A673 (cell line): ENCODE measurements at regions not wholly inside any gene's neighbourhood (a gene's known extent, or its start where the extent isn't known, plus 50 kb on each side); places are given as distances from the start of the nearest gene placed in this dataset.

ENCODE experiments used
- EZH2 ChIP-seq: fragments of 200-600 bp; sonication (generic); IDR thresholded peaks from 2 replicates; pipeline ENCODE4 v1.6.1; 2017; ENCODE audit warnings: borderline replicate concordance, low read depth, mild to moderate bottlenecking, mixed read lengths, antibody characterized with exemption, low read length; ENCODE audit not compliant: poor library complexity, severe bottlenecking
- TF ChIP-seq, protein P1 (sequence below): fragments of 300-800, 200-600 bp; sonication (generic); conservative IDR thresholded peaks from 2 replicates; pipeline ENCODE4 v1.5.1; 2017; ENCODE audit warnings: low read depth, mild to moderate bottlenecking, antibody characterized with exemption, low read length, moderate library complexity, mixed read lengths

DNA sequence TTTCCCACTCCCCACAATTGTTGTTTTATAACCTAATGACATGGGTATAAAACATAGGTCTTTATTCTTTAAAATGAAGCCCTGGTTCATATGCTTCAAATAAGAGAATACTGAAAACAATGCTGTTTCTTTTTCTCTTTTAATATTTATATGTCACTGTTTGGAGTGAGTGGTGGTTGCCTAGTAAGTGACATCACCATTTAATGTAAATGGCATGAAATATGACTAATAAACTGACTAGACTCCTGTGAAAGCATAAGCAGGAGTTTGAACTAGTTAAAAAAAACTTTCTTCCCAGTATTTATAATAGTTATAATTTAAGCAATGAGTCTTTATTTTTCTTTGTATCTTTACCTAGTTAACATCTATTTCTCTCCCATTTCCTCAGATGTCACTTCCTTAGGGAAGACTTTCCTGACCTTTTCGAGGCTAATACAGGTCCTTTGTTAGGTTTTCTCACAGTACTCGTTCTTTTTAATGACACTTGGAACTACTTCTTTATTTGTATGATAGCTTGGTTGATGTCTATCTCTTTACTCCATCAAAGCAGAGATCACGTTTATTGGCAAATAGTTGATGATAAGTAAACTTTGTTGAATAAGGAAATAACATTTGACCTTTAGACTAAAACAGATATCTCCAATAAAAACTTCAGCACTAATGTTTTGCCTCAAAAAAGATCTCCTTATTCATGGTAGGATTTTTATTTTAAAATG lies 105.4 kb upstream of the PDC start:
- TF ChIP-seq, protein P1, sequence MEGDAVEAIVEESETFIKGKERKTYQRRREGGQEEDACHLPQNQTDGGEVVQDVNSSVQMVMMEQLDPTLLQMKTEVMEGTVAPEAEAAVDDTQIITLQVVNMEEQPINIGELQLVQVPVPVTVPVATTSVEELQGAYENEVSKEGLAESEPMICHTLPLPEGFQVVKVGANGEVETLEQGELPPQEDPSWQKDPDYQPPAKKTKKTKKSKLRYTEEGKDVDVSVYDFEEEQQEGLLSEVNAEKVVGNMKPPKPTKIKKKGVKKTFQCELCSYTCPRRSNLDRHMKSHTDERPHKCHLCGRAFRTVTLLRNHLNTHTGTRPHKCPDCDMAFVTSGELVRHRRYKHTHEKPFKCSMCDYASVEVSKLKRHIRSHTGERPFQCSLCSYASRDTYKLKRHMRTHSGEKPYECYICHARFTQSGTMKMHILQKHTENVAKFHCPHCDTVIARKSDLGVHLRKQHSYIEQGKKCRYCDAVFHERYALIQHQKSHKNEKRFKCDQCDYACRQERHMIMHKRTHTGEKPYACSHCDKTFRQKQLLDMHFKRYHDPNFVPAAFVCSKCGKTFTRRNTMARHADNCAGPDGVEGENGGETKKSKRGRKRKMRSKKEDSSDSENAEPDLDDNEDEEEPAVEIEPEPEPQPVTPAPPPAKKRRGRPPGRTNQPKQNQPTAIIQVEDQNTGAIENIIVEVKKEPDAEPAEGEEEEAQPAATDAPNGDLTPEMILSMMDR, result no peak
- TF ChIP-seq EZH2, result no peak
